HPDE6-E6E7 (cell line): ENCODE measurements at regions not wholly inside any gene's neighbourhood (a gene's known extent, or its start where the extent isn't known, plus 50 kb on each side); places are given as distances from the start of the nearest gene placed in this dataset.

Experiments
- DNase-seq: peaks from one replicate; pipeline ENCODE4 v3.0.0; 2011; ENCODE audit warnings: missing footprints; ENCODE audit errors: extremely low spot score

DNA sequence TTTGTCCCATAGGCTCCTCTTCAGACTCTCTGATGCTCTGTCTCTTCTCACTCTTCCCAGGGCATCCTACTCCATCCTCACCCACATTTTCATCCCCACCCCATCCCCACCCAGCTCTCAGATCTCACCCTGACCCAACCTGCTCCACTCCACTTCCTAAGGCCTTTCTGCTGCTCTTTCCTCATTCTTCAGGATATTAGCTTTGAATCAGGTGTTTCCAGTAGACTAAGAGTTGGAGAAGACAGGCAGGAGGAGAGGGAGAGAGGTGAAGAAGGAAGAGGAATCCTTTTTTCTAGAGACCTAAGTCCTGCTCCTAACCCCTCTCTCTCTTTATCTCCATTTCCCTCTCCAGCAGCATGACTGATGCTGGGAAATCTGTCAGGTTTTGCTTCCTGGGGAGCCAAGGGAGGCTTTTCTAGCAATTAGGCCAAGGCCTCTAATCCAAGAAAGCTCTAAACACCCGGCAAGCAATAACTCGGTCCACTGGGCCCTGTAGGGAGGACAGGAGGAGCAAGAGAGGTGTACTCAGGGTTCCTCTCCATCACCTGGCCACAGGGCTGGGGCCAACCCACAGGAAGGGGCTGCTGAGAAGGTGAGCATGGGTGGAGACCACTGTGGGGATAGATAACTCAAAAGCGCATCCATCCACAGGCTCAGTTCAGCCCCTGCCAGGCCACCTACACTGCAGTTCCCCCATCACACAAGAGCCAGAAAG, 133.3 kb downstream of the TMEM132E start:
- DNase-seq, result no peak

DNA sequence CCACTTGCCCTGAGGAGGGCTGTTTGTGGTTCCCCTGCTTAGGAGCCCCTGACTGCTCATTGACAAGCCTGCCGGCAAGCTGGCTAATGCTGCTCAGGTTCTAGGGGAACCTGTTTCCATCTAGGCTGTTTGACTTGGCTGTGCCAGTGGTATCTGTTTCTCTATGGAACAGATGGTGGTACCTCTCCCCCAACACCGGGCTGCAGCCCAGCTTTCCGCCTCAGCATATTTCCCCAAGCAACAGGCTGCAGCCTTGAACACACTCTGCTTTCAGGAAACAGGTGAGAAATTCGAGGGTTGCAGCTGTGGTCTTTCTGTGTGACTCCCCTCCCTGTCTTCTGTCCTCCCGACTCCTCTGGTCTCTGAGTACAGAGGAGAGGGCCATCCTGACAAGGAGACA, 132.3 kb downstream of the TMEM132E start:
- no peak for DNase-seq

DNA sequence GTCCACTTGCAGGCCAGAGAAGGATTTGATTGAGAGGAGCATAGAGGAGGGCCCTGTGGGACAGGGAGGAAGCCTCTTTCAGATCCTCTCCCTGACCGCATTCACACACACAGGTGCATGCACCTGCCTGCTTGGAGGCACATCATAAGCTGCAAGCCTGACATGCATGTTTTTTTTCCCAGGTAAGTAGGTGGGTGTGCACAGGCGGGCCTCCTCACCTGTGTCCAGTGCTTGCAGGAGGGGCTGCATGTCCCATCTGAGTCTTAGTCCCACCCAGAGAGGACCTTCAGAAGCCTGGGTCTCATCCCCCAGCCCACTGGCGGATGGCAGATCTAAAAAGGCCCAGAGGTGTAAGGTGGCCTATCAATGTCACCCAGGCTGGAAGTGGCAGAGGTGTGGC, 130.8 kb downstream of the TMEM132E start:
- DNase-seq, result no peak

DNA sequence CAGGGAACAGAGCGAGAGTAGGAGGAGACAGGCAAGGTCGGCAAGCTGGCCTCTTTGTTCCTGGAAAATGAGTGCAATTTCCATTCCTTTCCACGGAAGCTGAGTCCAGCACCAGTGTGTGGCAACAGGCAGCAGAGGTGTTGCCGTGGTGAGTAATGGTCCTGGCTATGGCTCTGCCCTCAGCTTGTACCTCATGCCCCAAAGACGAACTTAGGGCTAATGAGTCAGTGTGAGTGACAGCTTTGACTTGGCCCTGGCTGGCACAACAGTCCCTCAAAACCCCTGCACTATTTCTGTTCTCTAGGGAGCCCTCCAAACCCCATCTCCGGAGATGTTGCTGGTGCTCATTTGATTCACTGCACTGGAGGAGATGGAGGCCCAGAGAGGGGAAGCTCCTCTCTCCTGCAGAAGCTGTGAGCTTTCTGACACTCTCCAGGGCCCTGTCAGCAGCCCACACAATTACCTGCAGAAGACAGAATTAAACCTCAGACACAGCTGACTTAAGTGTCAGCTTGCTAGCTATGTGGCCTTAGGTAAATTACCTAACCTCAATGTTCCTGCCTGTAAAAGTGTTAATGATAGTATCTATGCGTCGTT, 129.9 kb downstream of the TMEM132E start:
- DNase-seq, result no peak

DNA sequence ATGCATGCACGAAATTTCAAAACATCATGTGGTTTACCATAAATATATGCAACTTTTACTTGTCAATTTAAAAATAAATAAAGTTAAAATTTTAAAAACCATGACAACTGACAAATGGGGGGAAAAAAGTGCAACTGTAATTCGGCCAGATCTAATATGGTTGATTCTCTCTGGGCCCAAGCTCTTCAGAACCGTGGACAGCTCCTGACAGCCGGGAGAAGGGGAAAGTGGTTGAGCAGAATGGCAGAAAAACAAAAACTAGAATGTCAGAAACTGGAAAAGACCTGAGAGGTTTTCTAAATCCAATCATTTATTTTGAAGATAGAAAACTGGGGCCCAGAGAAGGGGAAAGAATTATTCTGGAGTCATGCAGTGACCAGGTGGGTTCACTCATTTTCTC, 126.6 kb downstream of the TMEM132E start:
- no peak for DNase-seq

DNA sequence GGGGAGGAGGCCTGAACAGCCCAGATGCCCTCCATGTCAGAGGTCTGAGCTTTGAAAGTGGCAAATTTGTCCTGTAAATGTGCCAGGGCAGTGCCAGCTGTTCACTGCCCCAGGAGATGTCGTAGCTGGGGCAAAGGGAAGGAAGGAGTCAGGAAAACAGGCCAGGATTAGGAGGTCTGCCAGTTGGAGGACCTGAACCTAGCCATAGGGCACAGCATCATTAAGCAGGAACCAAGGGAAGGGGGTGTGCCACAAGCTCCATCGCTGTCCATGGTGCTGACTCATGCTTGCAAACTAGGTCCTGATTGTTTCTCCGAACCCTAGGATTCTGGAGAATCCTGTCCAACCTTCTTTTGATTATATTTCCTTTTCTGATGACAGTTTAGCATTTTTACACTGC, 124.2 kb downstream of the TMEM132E start:
- no peak for DNase-seq

DNA sequence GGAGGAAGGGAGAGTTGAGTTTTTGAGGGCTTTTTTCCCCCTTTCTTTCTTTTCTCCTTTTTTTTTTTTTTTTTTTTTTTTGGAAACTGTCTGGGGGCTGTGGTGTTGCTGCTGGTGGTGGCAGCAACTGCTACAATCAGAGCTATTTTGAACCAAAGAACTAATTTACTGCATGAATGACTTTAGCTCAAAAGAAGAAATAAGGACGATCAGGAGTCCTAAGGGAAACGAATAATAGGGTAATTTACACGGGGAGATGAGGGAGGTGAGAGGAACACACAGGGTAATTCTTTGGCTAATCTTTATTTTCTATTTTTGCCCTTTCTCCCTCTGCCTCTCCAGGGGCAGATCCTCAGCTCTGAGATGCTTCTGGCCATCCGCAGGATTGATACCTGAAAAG, 119.8 kb downstream of the TMEM132E start:
- no peak for DNase-seq

DNA sequence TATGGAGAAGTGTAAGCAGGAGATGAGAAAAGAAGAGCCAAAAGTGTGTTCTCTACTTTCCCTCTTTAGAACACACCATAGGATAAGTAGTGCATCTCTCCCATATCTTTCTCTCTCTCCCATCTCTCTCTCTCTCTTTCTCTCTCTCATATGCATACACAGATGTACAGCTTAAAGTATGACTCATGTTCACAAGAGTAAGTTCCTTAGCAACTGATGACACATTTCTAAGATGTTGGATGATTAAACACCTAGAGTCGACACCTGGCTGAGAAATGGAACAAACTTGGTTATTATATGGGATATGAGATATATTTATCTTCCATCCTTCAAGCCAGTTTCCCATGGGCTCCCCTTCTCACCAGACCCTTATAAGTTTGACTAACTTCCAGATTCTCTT, 113.5 kb downstream of the TMEM132E start:
- DNase-seq, result peak; percentile 19
